MCF 10A (cell line): ENCODE measurements at regions not wholly inside any gene's neighbourhood (a gene's known extent, or its start where the extent isn't known, plus 50 kb on each side); places are given as distances from the start of the nearest gene placed in this dataset.

Experiments
- BruUV-seq: library from RNA; stranded (reverse); fragments of 400-500 nt; replicated peaks from 2 replicates; lab custom pipeline; 2021; lab: Mats Ljungman, UMichigan
- CTCF ChIA-PET: fragments of 300-600 bp; sonication (Branson Sonifier 250); formaldehyde crosslinking; extraction: SDS; loops from one replicate; lab custom pipeline; 2021; ENCODE audit warnings: antibody characterized with exemption, inconsistent platforms; lab: Yijun Ruan, JAX
- POLR2A ChIA-PET: fragments of 300-600, 350-650 bp; sonication (Branson Sonifier 250); formaldehyde crosslinking; extraction: SDS; loops from one replicate; lab custom pipeline; 2020; ENCODE audit warnings: antibody characterized with exemption, inconsistent platforms; lab: Yijun Ruan, JAX
- DNase-seq: peaks from one replicate; pipeline ENCODE4 v3.0.0-alpha.2; 2018; ENCODE audit not compliant: unreplicated experiment
- H3K27ac Mint-ChIP-seq: one replicate; pipeline ENCODE4 v1.8.0; 2022; ENCODE audit warnings: mild to moderate bottlenecking, low read depth, mixed read lengths; ENCODE audit not compliant: unreplicated experiment
- H3K27me3 Mint-ChIP-seq: one replicate; pipeline ENCODE4 v1.8.0; 2022; ENCODE audit warnings: mixed read lengths; ENCODE audit not compliant: insufficient read depth, unreplicated experiment
- H3K36me3 Mint-ChIP-seq: one replicate; pipeline ENCODE4 v1.8.0; 2022; ENCODE audit warnings: mild to moderate bottlenecking, moderate library complexity, mixed read lengths; ENCODE audit not compliant: insufficient read depth, unreplicated experiment
- H3K4me1 Mint-ChIP-seq: one replicate; pipeline ENCODE4 v1.8.0; 2022; ENCODE audit warnings: mixed read lengths; ENCODE audit not compliant: insufficient read depth, unreplicated experiment
- H3K4me3 Mint-ChIP-seq: one replicate; pipeline ENCODE4 v1.8.0; 2022; ENCODE audit warnings: mild to moderate bottlenecking, moderate library complexity, mixed read lengths; ENCODE audit not compliant: unreplicated experiment
- H3K9me3 Mint-ChIP-seq: one replicate; pipeline ENCODE4 v1.8.0; 2022; ENCODE audit warnings: mixed read lengths; ENCODE audit not compliant: unreplicated experiment
- intact Hi-C: fragments of 100-400 bp; cut with micrococcal nuclease; formaldehyde crosslinking; loops from 2 replicates; pipeline ENCODE4 v1.14.1; 2022
- TF ChIP-seq, protein P1 (sequence below): fragments of 200-600 bp; IDR thresholded peaks from one replicate; pipeline ENCODE4 v1.8.0; 2022; ENCODE audit warnings: antibody characterized with exemption, mild to moderate bottlenecking; ENCODE audit not compliant: unreplicated experiment

DNA sequence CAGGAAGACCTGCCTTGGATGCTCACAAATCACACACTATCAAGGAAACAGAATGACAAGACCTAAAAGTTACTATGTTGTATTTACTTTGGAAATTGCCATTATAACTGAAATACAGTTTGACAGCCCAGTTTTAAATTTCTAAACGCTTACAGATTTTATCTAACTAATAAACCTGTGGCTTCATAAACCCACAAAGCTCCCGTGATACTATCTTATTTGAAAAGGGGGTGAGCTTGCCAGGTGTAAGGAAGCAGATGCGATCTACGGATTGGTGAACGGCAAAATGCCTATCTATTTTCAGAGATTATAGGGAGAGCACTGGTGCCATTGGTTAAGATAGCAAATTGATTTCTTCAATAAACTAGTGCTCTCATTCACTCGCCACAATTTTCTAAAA is 485.5 kb downstream of the BCAT1 start:
- TF ChIP-seq, protein P1, sequence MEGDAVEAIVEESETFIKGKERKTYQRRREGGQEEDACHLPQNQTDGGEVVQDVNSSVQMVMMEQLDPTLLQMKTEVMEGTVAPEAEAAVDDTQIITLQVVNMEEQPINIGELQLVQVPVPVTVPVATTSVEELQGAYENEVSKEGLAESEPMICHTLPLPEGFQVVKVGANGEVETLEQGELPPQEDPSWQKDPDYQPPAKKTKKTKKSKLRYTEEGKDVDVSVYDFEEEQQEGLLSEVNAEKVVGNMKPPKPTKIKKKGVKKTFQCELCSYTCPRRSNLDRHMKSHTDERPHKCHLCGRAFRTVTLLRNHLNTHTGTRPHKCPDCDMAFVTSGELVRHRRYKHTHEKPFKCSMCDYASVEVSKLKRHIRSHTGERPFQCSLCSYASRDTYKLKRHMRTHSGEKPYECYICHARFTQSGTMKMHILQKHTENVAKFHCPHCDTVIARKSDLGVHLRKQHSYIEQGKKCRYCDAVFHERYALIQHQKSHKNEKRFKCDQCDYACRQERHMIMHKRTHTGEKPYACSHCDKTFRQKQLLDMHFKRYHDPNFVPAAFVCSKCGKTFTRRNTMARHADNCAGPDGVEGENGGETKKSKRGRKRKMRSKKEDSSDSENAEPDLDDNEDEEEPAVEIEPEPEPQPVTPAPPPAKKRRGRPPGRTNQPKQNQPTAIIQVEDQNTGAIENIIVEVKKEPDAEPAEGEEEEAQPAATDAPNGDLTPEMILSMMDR = no peak
- no peak overlapping the region for H3K27ac Mint-ChIP-seq
- BruUV-seq = no TSS peak
- intact Hi-C loops = no loop called here
- ChIA-PET POLR2A (interaction anchor here (1.1 kb wide), 1 partner anchor 11 kb away, joined by 3 read pairs; no protein-coding TSS in a partner anchor), CTCF (interaction anchor here (0.6 to 1.1 kb wide), 5 partner anchors 12 to 887 kb away, joined by 3 to 4 read pairs (median 3); no protein-coding TSS in a partner anchor)
- H3K4me1 Mint-ChIP-seq = no peaks in the 10 kb centered on the region
- H3K36me3 Mint-ChIP-seq = no peaks in the 10 kb centered on the region
- H3K27me3 Mint-ChIP-seq = no peaks in the 10 kb centered on the region
- DNase-seq = no peak
- H3K9me3 Mint-ChIP-seq = no peaks in the 10 kb centered on the region
- H3K4me3 Mint-ChIP-seq = no peak overlapping the region

DNA sequence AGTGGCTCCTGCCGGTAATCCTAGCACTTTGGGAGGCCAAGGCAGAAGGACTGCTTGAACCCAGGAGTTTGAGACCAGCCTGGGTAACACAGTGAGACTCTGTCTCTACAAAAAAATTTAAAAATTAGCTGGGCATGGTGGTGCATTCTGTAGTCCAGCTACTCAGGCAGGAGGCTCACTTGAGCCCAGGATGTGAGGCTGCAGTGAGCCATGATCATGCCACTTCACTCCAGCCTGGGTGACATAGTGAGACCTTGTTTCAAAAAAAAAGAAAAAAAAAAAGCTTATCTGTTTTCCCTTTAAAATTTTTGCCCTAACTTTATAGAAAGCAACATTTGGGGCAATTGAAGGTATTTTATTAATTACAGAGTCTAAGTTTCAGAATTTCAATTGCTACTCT is 486.0 kb downstream of the BCAT1 start:
- ChIA-PET POLR2A (interaction anchor here (1.1 kb wide), 1 partner anchor 10 kb away, joined by 3 read pairs; no protein-coding TSS in a partner anchor), CTCF (interaction anchor here (0.6 to 0.7 kb wide), 2 partner anchors 15 to 887 kb away, joined by 3 read pairs; no protein-coding TSS in a partner anchor)
- intact Hi-C loops = no loop called here
- H3K4me3 Mint-ChIP-seq = no peak overlapping the region
- no peaks in the 10 kb centered on the region for H3K27me3 Mint-ChIP-seq
- no peak overlapping the region for H3K27ac Mint-ChIP-seq
- BruUV-seq = no TSS peak
- TF ChIP-seq, protein P1 = no peak
- no peaks in the 10 kb centered on the region for H3K4me1 Mint-ChIP-seq
- DNase-seq = no peak
- H3K36me3 Mint-ChIP-seq = no peaks in the 10 kb centered on the region
- H3K9me3 Mint-ChIP-seq = no peaks in the 10 kb centered on the region

DNA sequence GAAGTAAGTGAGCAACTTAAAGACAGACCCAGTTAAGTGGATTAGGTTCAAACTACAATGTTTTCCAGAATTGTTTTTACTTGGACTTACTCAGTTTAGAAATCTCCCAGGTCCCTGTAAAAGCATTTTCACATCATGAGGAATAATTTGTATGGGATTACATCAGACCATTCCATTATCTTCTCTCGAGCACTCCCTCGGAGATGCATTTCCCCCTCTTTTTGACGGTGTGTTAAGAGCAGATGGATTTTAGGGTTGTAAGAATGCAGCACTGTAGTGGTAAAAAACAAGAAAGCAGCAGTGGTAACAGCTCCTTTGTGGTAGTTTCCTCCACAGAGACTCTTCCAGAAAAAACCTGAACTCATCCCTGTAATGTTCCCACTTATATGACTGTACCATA is 488.4 kb downstream of the BCAT1 start:
- no peaks in the 10 kb centered on the region for H3K9me3 Mint-ChIP-seq
- CTCF ChIA-PET = no interaction called here
- DNase-seq = no peak
- no peak overlapping the region for H3K4me3 Mint-ChIP-seq
- H3K27me3 Mint-ChIP-seq = no peaks in the 10 kb centered on the region
- intact Hi-C loops = no loop called here
- no peaks in the 10 kb centered on the region for H3K36me3 Mint-ChIP-seq
- H3K4me1 Mint-ChIP-seq = no peaks in the 10 kb centered on the region
- no peak overlapping the region for H3K27ac Mint-ChIP-seq
- TF ChIP-seq, protein P1 = no peak
- BruUV-seq = no TSS peak
- POLR2A ChIA-PET = no interaction called here

DNA sequence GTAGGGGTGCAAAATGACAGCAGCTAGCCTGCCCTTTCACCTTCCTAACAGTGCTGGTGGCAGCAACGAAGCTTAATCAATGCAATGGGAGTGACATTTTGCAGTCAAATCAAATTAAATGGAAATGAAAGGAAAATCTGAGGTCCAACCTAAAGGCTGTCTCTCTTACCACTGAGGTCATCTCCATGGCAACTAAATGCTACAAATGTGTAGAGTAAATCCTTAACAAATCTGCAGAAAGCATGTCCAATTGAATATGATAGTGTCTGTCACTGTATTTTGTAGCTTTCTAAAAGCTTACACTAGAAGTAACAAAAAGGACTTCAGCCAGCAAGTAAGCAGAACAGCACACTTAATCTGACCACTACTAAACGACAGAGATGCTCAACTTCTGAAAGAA is 488.8 kb downstream of the BCAT1 start:
- Mint-ChIP-seq H3K9me3 (no peaks in the 10 kb centered on the region), H3K27ac (no peak overlapping the region), H3K4me3 (no peak overlapping the region), H3K27me3 (no peaks in the 10 kb centered on the region), H3K36me3 (no peaks in the 10 kb centered on the region), H3K4me1 (no peaks in the 10 kb centered on the region)
- POLR2A ChIA-PET = no interaction called here
- no peak for DNase-seq
- intact Hi-C loops = no loop called here
- no TSS peak for BruUV-seq
- TF ChIP-seq, protein P1 = no peak
- CTCF ChIA-PET = interaction anchor here (0.6 kb wide), 1 partner anchor 156 kb away, joined by 3 read pairs; no protein-coding TSS in a partner anchor
